ENCODE measurements at regions not wholly inside any gene's neighbourhood (a gene's known extent, or its start where the extent isn't known, plus 50 kb on each side); places are given as distances from the start of the nearest gene placed in this dataset.

DNA sequence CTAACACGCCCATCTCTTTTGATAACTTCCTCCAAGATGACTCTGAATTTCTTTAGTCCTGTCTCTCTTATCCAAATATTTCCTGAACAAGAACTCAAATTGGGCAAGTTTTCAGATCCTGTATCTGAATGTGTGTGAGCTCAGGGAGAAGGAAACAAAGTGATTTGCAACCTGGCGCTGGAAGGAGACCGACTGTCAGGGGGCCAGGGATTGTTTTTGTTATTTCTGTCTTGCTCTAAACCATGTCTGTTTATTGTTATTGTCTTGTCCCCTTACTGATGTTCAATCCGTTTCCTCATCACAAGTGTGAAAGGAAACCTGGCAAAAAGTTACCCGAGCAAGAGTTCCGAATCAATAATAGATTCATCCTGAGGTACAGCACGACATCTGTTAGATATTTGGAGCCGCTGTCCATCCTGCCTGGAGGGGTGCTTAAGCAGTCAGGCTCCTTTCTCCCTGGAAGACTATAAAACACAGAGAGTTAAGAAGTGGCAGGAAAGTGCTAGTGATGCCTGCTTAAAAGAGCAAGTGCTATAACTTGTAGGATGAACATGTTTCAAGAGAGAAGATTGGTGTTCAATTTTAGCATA, 132.5 kb upstream of the OSR1 start:
- Mint-ChIP-seq H3K9me3 (ENCODE audit: unreplicated experiment) (no peaks in the 10 kb centered on the region), H3K27ac (ENCODE audit: low read depth, unreplicated experiment) (no peak overlapping the region), H3K4me3 (ENCODE audit: unreplicated experiment) (no peak overlapping the region), H3K36me3 (ENCODE audit: insufficient read depth, unreplicated experiment) (no peaks in the 10 kb centered on the region), H3K27me3 (ENCODE audit: insufficient read depth, unreplicated experiment) (no peaks in the 10 kb centered on the region), H3K4me1 (ENCODE audit: insufficient read depth, unreplicated experiment) (peaks cover 9% of the 10 kb centered on the region)
- ChIA-PET CTCF (interaction anchor here (0.6 to 0.7 kb wide), 3 partner anchors 47 to 1665 kb away, joined by 3 read pairs; no protein-coding TSS in a partner anchor), POLR2A (interaction anchor here (0.6 kb wide), 2 partner anchors 17 to 1677 kb away, joined by 3 to 4 read pairs; no protein-coding TSS in a partner anchor)
- no TSS peak for BruUV-seq (replicated peaks)
- no peak for DNase-seq (ENCODE audit: unreplicated experiment)
- intact Hi-C loops (cut with micrococcal nuclease) = no loop called here
- TF ChIP-seq CTCF (IDR thresholded peaks at IDR 0.05; ENCODE audit: unreplicated experiment) = no peak

DNA sequence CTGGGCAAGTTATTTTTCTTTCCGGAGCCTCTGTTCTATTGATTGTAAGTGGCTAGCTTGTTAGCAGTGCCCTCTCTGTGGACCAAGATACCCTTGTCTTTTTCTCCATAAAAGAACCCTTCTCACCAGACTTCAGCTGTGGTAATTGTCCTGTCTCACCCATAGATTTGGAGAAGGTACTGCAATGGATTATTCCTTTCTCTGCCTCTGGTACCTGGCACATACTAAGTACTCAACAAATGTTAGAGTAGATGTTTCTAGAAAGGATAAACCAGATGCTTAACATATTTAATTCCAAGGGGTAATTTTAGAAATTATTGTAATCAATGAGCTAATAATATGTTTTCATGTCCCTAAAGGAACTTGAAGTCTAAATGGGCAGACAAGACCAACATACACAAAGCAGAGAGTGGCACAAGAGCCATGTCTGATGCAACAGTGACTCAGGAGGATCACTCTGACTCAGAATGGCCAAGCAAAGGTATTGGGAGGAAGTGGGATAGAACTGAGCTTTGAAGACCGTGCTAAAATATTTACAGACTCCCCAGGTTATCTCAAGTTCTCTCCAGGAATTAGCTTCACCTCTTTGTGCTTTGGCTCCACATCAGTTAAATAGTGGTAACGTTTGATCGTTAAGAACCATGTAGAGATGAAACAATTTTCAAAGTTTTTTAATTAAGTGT, 129.7 kb upstream of the OSR1 start:
- ChIA-PET CTCF (interaction anchor here (1.2 kb wide), 1 partner anchor 9 kb away, joined by 3 read pairs; no protein-coding TSS in a partner anchor), POLR2A (interaction anchor here (0.8 to 1.4 kb wide), 2 partner anchors 9 to 12 kb away, joined by 3 to 4 read pairs; no protein-coding TSS in a partner anchor)
- no peaks in the 10 kb centered on the region for H3K9me3 Mint-ChIP-seq (ENCODE audit: unreplicated experiment)
- peak; percentile 93 for DNase-seq (ENCODE audit: unreplicated experiment)
- no peaks in the 10 kb centered on the region for H3K36me3 Mint-ChIP-seq (ENCODE audit: insufficient read depth, unreplicated experiment)
- peaks cover 9% of the 10 kb centered on the region for H3K4me1 Mint-ChIP-seq (ENCODE audit: insufficient read depth, unreplicated experiment)
- no peak overlapping the region for H3K4me3 Mint-ChIP-seq (ENCODE audit: unreplicated experiment)
- peak overlapping the region; percentile 24 for H3K27ac Mint-ChIP-seq (ENCODE audit: low read depth, unreplicated experiment)
- no peaks in the 10 kb centered on the region for H3K27me3 Mint-ChIP-seq (ENCODE audit: insufficient read depth, unreplicated experiment)
- TF ChIP-seq CTCF (IDR thresholded peaks at IDR 0.05; ENCODE audit: unreplicated experiment) = no peak
- no TSS peak for BruUV-seq (replicated peaks)
- intact Hi-C loops (cut with micrococcal nuclease) = no loop called here

GRCh38 chr2:19484736-19485135, 126.3 kb upstream of the OSR1 start:
- H3K27me3 Mint-ChIP-seq (ENCODE audit: insufficient read depth, unreplicated experiment) = no peaks in the 10 kb centered on the region
- no peak overlapping the region for H3K4me3 Mint-ChIP-seq (ENCODE audit: unreplicated experiment)
- BruUV-seq (replicated peaks) = no TSS peak
- no peaks in the 10 kb centered on the region for H3K9me3 Mint-ChIP-seq (ENCODE audit: unreplicated experiment)
- CTCF ChIA-PET = interaction anchor here (0.5 kb wide), 1 partner anchor 298 kb away, joined by 3 read pairs; no protein-coding TSS in a partner anchor
- intact Hi-C loops (cut with micrococcal nuclease) = no loop called here
- no peak for DNase-seq (ENCODE audit: unreplicated experiment)
- H3K27ac Mint-ChIP-seq (ENCODE audit: low read depth, unreplicated experiment) = no peak overlapping the region
- H3K36me3 Mint-ChIP-seq (ENCODE audit: insufficient read depth, unreplicated experiment) = no peaks in the 10 kb centered on the region
- POLR2A ChIA-PET = no interaction called here
- peaks cover 9% of the 10 kb centered on the region for H3K4me1 Mint-ChIP-seq (ENCODE audit: insufficient read depth, unreplicated experiment)
- TF ChIP-seq CTCF (IDR thresholded peaks at IDR 0.05; ENCODE audit: unreplicated experiment) = no peak

GRCh38 chr2:19480673-19481072, 122.2 kb upstream of the OSR1 start:
- no peaks in the 10 kb centered on the region for H3K4me1 Mint-ChIP-seq (ENCODE audit: insufficient read depth, unreplicated experiment)
- DNase-seq (ENCODE audit: unreplicated experiment) = no peak

More at GRCh38 chr2:19480673-19481072, 122.2 kb upstream of the OSR1 start:
- no peak for TF ChIP-seq CTCF (IDR thresholded peaks at IDR 0.05; ENCODE audit: unreplicated experiment)
- Mint-ChIP-seq H3K27ac (ENCODE audit: low read depth, unreplicated experiment) (no peak overlapping the region), H3K27me3 (ENCODE audit: insufficient read depth, unreplicated experiment) (no peaks in the 10 kb centered on the region), H3K4me3 (ENCODE audit: unreplicated experiment) (no peak overlapping the region), H3K36me3 (ENCODE audit: insufficient read depth, unreplicated experiment) (no peaks in the 10 kb centered on the region), H3K9me3 (ENCODE audit: unreplicated experiment) (no peaks in the 10 kb centered on the region)
- POLR2A ChIA-PET = no interaction called here
- no TSS peak for BruUV-seq (replicated peaks)
- CTCF ChIA-PET = no interaction called here
- intact Hi-C loops (cut with micrococcal nuclease) = no loop called here
